GM19239 (cell line): ENCODE measurements at regions not wholly inside any gene's neighbourhood (a gene's known extent, or its start where the extent isn't known, plus 50 kb on each side); places are given as distances from the start of the nearest gene placed in this dataset.
"Not testable (repeated sequence)": the region's sequence is repeated elsewhere in the genome, so short reads cannot be mapped to it uniquely, and the experiment has no call there.

ENCODE experiments used
- DNase-seq: peaks from one replicate; pipeline ENCODE4 v3.0.0; 2011; ENCODE audit warnings: low spot score; ENCODE audit not compliant: insufficient read length
- FAIRE-seq: peaks from 2 replicates; lab custom pipeline; 2011; peaks lifted over from hg19 to GRCh38; lab: Jason Lieb, UNC

GRCh38 chr16:52123061-52123839 lies 423.7 kb downstream of the TOX3 start:
- FAIRE-seq (no peak), DNase-seq (no peak)

GRCh38 chr16:52117171-52117570 lies 429.8 kb downstream of the TOX3 start:
- no peak for DNase-seq
- no peak for FAIRE-seq

GRCh38 chr16:52114379-52114778 lies 432.6 kb downstream of the TOX3 start:
- FAIRE-seq = no peak

GRCh38 chr16:52113533-52114183 lies 433.3 kb downstream of the TOX3 start:
- DNase-seq (no peak), FAIRE-seq (no peak)

More at GRCh38 chr16:52114379-52114778, 432.6 kb downstream of the TOX3 start:
- no peak for DNase-seq

GRCh38 chr16:52104993-52105392 lies 441.9 kb downstream of the TOX3 start:
- not testable (repeated sequence) for FAIRE-seq, DNase-seq

GRCh38 chr16:52103791-52104190 lies 443.2 kb downstream of the TOX3 start:
- FAIRE-seq = no peak
- no peak for DNase-seq

GRCh38 chr16:52101246-52101645 lies 445.7 kb downstream of the TOX3 start:
- DNase-seq (no peak), FAIRE-seq (no peak)

- FAIRE-seq = no peak
Observed at GRCh38 chr16:52099382-52099781, 447.6 kb downstream of the TOX3 start.

GRCh38 chr16:52095471-52095870 lies 451.5 kb downstream of the TOX3 start:
- DNase-seq (no peak), FAIRE-seq (no peak)

More at GRCh38 chr16:52099382-52099781, 447.6 kb downstream of the TOX3 start:
- DNase-seq = no peak

- no peak for DNase-seq
- no peak for FAIRE-seq
Observed at GRCh38 chr16:52092126-52092525, 454.8 kb downstream of the TOX3 start.

GRCh38 chr16:52090080-52090479 lies 456.9 kb downstream of the TOX3 start:
- DNase-seq = no peak
- FAIRE-seq = no peak

GRCh38 chr16:52089476-52089875 lies 457.5 kb downstream of the TOX3 start:
- FAIRE-seq (no peak), DNase-seq (no peak)

GRCh38 chr16:52086901-52087300 lies 460.0 kb downstream of the TOX3 start:
- DNase-seq = no peak
- no peak for FAIRE-seq

GRCh38 chr16:52078716-52079655 lies 468.0 kb downstream of the TOX3 start:
- FAIRE-seq (no peak), DNase-seq (no peak)

GRCh38 chr16:52077607-52078006 lies 469.3 kb downstream of the TOX3 start:
- no peak for DNase-seq

GRCh38 chr16:52076801-52077201 lies 470.1 kb downstream of the TOX3 start:
- no peak for FAIRE-seq

More at GRCh38 chr16:52077607-52078006, 469.3 kb downstream of the TOX3 start:
- no peak for FAIRE-seq

GRCh38 chr16:52076332-52076731 lies 470.6 kb downstream of the TOX3 start:
- DNase-seq = no peak

More at GRCh38 chr16:52076801-52077201, 470.1 kb downstream of the TOX3 start:
- DNase-seq = no peak

GRCh38 chr16:52074133-52074532 lies 472.8 kb downstream of the TOX3 start:
- FAIRE-seq = no peak

More at GRCh38 chr16:52076332-52076731, 470.6 kb downstream of the TOX3 start:
- no peak for FAIRE-seq

GRCh38 chr16:52073024-52073423 lies 473.9 kb downstream of the TOX3 start:
- no peak for DNase-seq

More at GRCh38 chr16:52074133-52074532, 472.8 kb downstream of the TOX3 start:
- no peak for DNase-seq

GRCh38 chr16:52071101-52071500 lies 475.8 kb downstream of the TOX3 start:
- FAIRE-seq = no peak
- no peak for DNase-seq

More at GRCh38 chr16:52073024-52073423, 473.9 kb downstream of the TOX3 start:
- no peak for FAIRE-seq
